ENCODE measurements at regions not wholly inside any gene's neighbourhood (a gene's known extent, or its start where the extent isn't known, plus 50 kb on each side); places are given as distances from the start of the nearest gene placed in this dataset.

- no TSS peak for BruUV-seq (replicated peaks)
- Histone ChIP-seq H3K4me1 (ENCODE audit: control insufficient read depth in 1 of 2, insufficient read depth in 2 of 2, low read length in 2 of 2) (no peaks in the 10 kb centered on the region), H3K27ac (ENCODE audit: low read depth, low read length) (no peak overlapping the region), H2AFZ (ENCODE audit: low read depth, low read length, poor library complexity, severe bottlenecking) (no peak overlapping the region), H3K27me3 (ENCODE audit: insufficient read depth, low read length) (peaks cover 46% of the 10 kb centered on the region), H3K9ac (ENCODE audit: low read length) (no peak overlapping the region), H4K20me1 (ENCODE audit: insufficient read depth) (no peaks in the 10 kb centered on the region), H3K36me3 (ENCODE audit: control insufficient read depth in 1 of 2, insufficient read depth in 2 of 2, low read length in 2 of 2) (no peaks in the 10 kb centered on the region), H3K79me2 (ENCODE audit: insufficient read depth, low read length) (no peaks in the 10 kb centered on the region), H3K4me3 (replicated peaks in 1 of 2; ENCODE audit: low read depth in 1 of 2, low read length in 2 of 2) (no peak overlapping the region), H3K9me3 (ENCODE audit: control insufficient read depth in 1 of 2, insufficient read depth in 1 of 2, low read depth in 1 of 2, low read length in 2 of 2) (no peaks in the 10 kb centered on the region), H3K4me2 (ENCODE audit: low read length) (no peak overlapping the region), H3K9me2 (ENCODE audit: insufficient read depth) (no peaks in the 10 kb centered on the region)
- DNase-seq (ENCODE audit: low read depth, low spot score) (no peak), ATAC-seq (no peak)
- ChIA-PET CTCF (interaction anchor here (1.0 to 4.0 kb wide), 2 partner anchors 285 to 692 kb away, joined by 3 to 21 read pairs; no protein-coding TSS in a partner anchor), RAD21 (ENCODE audit: low non-redundant PET in 1 of 2, low total read pairs in 2 of 2, uncharacterized antibody in 2 of 2, unreplicated experiment in 2 of 2) (interaction anchor here in 1 of 2 experiments (1.2 kb wide), 1 partner anchor 284 kb away, joined by 3 read pairs; no protein-coding TSS in a partner anchor), POLR2A (no interaction called here)
- intact Hi-C loops (cut with micrococcal nuclease), result no loop called here
- TF ChIP-seq EZH2 (IDR thresholded peaks at IDR 0.05) (no peak), POLR2A (IDR thresholded peaks at IDR 0.05; ENCODE audit: borderline replicate concordance, extremely low read depth, insufficient read depth, insufficient read length) (no peak), SRF (IDR thresholded peaks at IDR 0.05; ENCODE audit: low read depth) (no peak), SIN3A (IDR thresholded peaks at IDR 0.05; ENCODE audit: low read depth) (no peak), SP1 (IDR thresholded peaks at IDR 0.05; ENCODE audit: low read depth) (no peak), JUND (IDR thresholded peaks at IDR 0.05) (no peak), CBX3 (IDR thresholded peaks at IDR 0.05; ENCODE audit: low read depth) (no peak), ZFX (IDR thresholded peaks at IDR 0.05) (no peak), ATF3 (IDR thresholded peaks at IDR 0.05) (no peak), RAD21 (IDR thresholded peaks at IDR 0.05; ENCODE audit: low read depth) (no peak), POLR2AphosphoS5 (IDR thresholded peaks at IDR 0.05; ENCODE audit: low read depth, low read length) (no peak), EGR1 (IDR thresholded peaks at IDR 0.05; ENCODE audit: low read depth) (no peak), ELF1 (IDR thresholded peaks at IDR 0.05; ENCODE audit: borderline replicate concordance, low read depth) (no peak), ZBTB33 (IDR thresholded peaks at IDR 0.05; ENCODE audit: extremely low read depth, insufficient replicate concordance, low read length) (no peak), TCF7L2 (IDR thresholded peaks at IDR 0.05; ENCODE audit: borderline replicate concordance, extremely low read depth, insufficient read depth, insufficient read length) (no peak), EZH2phosphoT487 (IDR thresholded peaks at IDR 0.05; ENCODE audit: borderline replicate concordance) (no peak)
- TF ChIP-seq, protein P1, sequence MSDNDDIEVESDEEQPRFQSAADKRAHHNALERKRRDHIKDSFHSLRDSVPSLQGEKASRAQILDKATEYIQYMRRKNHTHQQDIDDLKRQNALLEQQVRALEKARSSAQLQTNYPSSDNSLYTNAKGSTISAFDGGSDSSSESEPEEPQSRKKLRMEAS (IDR thresholded peaks at IDR 0.05), result no peak
- TF ChIP-seq, protein P2, sequence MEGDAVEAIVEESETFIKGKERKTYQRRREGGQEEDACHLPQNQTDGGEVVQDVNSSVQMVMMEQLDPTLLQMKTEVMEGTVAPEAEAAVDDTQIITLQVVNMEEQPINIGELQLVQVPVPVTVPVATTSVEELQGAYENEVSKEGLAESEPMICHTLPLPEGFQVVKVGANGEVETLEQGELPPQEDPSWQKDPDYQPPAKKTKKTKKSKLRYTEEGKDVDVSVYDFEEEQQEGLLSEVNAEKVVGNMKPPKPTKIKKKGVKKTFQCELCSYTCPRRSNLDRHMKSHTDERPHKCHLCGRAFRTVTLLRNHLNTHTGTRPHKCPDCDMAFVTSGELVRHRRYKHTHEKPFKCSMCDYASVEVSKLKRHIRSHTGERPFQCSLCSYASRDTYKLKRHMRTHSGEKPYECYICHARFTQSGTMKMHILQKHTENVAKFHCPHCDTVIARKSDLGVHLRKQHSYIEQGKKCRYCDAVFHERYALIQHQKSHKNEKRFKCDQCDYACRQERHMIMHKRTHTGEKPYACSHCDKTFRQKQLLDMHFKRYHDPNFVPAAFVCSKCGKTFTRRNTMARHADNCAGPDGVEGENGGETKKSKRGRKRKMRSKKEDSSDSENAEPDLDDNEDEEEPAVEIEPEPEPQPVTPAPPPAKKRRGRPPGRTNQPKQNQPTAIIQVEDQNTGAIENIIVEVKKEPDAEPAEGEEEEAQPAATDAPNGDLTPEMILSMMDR (IDR thresholded peaks at IDR 0.05 in 2 of 3, conservative IDR thresholded peaks at IDR 0.05 in 1 of 3; ENCODE audit: borderline replicate concordance in 1 of 3, insufficient read depth in 1 of 3, low read depth in 2 of 3, low read length in 2 of 3), result no peak
Measured at GRCh38 chr12:3991798-3992580, 118.8 kb upstream of the PARP11 start.

Data from HCT116 (cell line).